PC-9 (cell line): ENCODE measurements at regions not wholly inside any gene's neighbourhood (a gene's known extent, or its start where the extent isn't known, plus 50 kb on each side); places are given as distances from the start of the nearest gene placed in this dataset.

Experiments
- EZH2 ChIP-seq: fragments of 200-600 bp; sonication (generic); IDR thresholded peaks from 2 replicates; pipeline ENCODE4 v1.8.0; 2017; ENCODE audit warnings: antibody characterized with exemption, low read depth
- TF ChIP-seq, protein P1 (sequence below): fragments of 200-600 bp; sonication (generic); conservative IDR thresholded peaks from 2 replicates; pipeline ENCODE4 v1.6.1; 2017; ENCODE audit warnings: mixed run types, antibody characterized with exemption, mild to moderate bottlenecking, moderate library complexity

DNA sequence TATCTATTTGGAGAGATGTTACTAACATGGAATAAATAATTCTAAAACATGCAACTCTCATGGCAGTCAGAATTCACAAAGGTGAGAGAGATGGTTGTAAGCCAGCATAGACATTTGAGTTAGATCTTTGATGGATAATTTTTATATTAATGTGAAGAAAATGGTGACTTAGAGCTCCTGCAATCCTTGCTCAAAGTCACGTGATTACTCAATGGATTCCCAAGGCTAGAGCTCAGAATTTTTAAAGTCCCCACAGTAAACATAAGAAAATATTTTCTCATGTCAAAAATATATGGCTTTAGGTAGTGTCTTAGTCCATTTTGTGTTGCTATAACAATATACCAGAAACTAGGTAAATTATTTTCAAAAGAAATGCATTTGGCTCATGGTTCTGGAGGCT, 281.5 kb upstream of the PRKD1 start:
- TF ChIP-seq, protein P1, sequence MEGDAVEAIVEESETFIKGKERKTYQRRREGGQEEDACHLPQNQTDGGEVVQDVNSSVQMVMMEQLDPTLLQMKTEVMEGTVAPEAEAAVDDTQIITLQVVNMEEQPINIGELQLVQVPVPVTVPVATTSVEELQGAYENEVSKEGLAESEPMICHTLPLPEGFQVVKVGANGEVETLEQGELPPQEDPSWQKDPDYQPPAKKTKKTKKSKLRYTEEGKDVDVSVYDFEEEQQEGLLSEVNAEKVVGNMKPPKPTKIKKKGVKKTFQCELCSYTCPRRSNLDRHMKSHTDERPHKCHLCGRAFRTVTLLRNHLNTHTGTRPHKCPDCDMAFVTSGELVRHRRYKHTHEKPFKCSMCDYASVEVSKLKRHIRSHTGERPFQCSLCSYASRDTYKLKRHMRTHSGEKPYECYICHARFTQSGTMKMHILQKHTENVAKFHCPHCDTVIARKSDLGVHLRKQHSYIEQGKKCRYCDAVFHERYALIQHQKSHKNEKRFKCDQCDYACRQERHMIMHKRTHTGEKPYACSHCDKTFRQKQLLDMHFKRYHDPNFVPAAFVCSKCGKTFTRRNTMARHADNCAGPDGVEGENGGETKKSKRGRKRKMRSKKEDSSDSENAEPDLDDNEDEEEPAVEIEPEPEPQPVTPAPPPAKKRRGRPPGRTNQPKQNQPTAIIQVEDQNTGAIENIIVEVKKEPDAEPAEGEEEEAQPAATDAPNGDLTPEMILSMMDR = no peak
- no peak for TF ChIP-seq EZH2
